ENCODE measurements at regions not wholly inside any gene's neighbourhood (a gene's known extent, or its start where the extent isn't known, plus 50 kb on each side); places are given as distances from the start of the nearest gene placed in this dataset.
A peak's percentile ranks its signal among the peaks of the same experiment; 100 is the strongest.

DNA sequence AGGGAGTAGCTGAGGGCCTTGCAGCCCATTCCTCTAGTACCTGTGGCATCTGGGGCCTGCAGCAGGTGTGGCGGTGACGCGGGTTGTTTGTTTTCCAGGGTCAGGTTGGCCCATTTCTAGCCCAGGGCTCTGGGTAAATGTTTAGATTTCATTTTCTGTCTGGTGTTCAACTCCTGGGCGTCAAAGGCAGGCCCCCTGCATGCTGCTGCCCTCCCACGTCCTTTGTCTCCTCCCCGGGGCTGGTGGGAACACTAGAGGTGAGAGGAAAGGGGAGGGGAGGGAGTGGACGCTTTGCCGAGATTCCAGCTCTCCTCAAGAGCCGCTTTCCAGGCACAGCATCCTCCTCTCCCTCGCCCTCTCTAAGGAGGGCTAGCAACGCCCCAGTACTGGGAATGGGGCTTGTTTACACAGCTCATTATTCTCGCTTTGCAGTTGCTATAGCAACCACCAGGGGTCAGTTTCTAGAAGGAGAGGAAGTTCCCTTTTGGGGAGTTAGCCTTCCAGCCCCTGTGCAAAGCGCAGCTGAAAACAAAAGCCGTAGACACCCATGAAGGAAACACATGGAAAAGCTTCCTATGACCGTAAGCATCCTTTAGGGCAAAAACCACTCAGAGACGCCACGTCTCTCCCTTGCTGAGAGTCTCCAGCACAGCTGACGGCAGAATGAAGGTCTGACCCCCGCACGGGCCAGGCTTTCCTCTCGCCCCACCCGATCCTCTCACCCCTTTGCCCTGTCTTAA is 170.6 kb downstream of the LY86 start (continued):
- TF ChIP-seq, protein P1, sequence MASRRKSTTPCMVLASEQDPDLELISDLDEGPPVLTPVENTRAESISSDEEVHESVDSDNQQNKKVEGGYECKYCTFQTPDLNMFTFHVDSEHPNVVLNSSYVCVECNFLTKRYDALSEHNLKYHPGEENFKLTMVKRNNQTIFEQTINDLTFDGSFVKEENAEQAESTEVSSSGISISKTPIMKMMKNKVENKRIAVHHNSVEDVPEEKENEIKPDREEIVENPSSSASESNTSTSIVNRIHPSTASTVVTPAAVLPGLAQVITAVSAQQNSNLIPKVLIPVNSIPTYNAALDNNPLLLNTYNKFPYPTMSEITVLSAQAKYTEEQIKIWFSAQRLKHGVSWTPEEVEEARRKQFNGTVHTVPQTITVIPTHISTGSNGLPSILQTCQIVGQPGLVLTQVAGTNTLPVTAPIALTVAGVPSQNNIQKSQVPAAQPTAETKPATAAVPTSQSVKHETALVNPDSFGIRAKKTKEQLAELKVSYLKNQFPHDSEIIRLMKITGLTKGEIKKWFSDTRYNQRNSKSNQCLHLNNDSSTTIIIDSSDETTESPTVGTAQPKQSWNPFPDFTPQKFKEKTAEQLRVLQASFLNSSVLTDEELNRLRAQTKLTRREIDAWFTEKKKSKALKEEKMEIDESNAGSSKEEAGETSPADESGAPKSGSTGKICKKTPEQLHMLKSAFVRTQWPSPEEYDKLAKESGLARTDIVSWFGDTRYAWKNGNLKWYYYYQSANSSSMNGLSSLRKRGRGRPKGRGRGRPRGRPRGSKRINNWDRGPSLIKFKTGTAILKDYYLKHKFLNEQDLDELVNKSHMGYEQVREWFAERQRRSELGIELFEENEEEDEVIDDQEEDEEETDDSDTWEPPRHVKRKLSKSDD (conservative IDR thresholded peaks at IDR 0.05; ENCODE audit: low read length) = no peak
- no peak for TF ChIP-seq SMAD3 (CRISPR knock-in tag; conservative IDR thresholded peaks at IDR 0.05)
- TF ChIP-seq TBL1XR1 (IDR thresholded peaks at IDR 0.05; ENCODE audit: low read length in 2 of 2) = peak in 1 of 2 experiments; percentile 23; a peak in 1 of 4 replicates
- TF ChIP-seq MEIS2 (IDR thresholded peaks at IDR 0.05; ENCODE audit: partially characterized antibody) = no peak
- no peak for TF ChIP-seq SIN3A (IDR thresholded peaks at IDR 0.05; ENCODE audit: borderline replicate concordance in 2 of 2, control insufficient read depth in 1 of 2, low read depth in 2 of 2, low read length in 2 of 2)
- TF ChIP-seq CHCHD3 (CRISPR knock-in tag; IDR thresholded peaks at IDR 0.05) = no peak
- no peak for TF ChIP-seq NFE2 (IDR thresholded peaks at IDR 0.05; ENCODE audit: low read depth)
- no peak for TF ChIP-seq ZNF780A (CRISPR knock-in tag; IDR thresholded peaks at IDR 0.05)
- TF ChIP-seq, protein P2, sequence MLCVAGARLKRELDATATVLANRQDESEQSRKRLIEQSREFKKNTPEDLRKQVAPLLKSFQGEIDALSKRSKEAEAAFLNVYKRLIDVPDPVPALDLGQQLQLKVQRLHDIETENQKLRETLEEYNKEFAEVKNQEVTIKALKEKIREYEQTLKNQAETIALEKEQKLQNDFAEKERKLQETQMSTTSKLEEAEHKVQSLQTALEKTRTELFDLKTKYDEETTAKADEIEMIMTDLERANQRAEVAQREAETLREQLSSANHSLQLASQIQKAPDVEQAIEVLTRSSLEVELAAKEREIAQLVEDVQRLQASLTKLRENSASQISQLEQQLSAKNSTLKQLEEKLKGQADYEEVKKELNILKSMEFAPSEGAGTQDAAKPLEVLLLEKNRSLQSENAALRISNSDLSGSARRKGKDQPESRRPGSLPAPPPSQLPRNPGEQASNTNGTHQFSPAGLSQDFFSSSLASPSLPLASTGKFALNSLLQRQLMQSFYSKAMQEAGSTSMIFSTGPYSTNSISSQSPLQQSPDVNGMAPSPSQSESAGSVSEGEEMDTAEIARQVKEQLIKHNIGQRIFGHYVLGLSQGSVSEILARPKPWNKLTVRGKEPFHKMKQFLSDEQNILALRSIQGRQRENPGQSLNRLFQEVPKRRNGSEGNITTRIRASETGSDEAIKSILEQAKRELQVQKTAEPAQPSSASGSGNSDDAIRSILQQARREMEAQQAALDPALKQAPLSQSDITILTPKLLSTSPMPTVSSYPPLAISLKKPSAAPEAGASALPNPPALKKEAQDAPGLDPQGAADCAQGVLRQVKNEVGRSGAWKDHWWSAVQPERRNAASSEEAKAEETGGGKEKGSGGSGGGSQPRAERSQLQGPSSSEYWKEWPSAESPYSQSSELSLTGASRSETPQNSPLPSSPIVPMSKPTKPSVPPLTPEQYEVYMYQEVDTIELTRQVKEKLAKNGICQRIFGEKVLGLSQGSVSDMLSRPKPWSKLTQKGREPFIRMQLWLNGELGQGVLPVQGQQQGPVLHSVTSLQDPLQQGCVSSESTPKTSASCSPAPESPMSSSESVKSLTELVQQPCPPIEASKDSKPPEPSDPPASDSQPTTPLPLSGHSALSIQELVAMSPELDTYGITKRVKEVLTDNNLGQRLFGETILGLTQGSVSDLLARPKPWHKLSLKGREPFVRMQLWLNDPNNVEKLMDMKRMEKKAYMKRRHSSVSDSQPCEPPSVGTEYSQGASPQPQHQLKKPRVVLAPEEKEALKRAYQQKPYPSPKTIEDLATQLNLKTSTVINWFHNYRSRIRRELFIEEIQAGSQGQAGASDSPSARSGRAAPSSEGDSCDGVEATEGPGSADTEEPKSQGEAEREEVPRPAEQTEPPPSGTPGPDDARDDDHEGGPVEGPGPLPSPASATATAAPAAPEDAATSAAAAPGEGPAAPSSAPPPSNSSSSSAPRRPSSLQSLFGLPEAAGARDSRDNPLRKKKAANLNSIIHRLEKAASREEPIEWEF (CRISPR knock-in tag; IDR thresholded peaks at IDR 0.05) = no peak
- TF ChIP-seq ZNF696 (CRISPR knock-in tag; conservative IDR thresholded peaks at IDR 0.05) = no peak
- no peak for TF ChIP-seq TAL1 (IDR thresholded peaks at IDR 0.05)
- TF ChIP-seq SREBF2 (CRISPR knock-in tag; IDR thresholded peaks at IDR 0.05) = no peak
- TF ChIP-seq ZNF561 (CRISPR knock-in tag; conservative IDR thresholded peaks at IDR 0.05) = no peak
- no peak for TF ChIP-seq MYBL2 (IDR thresholded peaks at IDR 0.05; ENCODE audit: low read depth)
- TF ChIP-seq MYBL2 (CRISPR knock-in tag; IDR thresholded peaks at IDR 0.05; ENCODE audit: borderline replicate concordance) = no peak
- TF ChIP-seq FOSL1 (tag; conservative IDR thresholded peaks at IDR 0.05) = no peak
- no peak for TF ChIP-seq CXXC5 (CRISPR knock-in tag; IDR thresholded peaks at IDR 0.05)
- no peak for TF ChIP-seq ZNF75A (CRISPR knock-in tag; IDR thresholded peaks at IDR 0.05)
- TF ChIP-seq, protein P3, sequence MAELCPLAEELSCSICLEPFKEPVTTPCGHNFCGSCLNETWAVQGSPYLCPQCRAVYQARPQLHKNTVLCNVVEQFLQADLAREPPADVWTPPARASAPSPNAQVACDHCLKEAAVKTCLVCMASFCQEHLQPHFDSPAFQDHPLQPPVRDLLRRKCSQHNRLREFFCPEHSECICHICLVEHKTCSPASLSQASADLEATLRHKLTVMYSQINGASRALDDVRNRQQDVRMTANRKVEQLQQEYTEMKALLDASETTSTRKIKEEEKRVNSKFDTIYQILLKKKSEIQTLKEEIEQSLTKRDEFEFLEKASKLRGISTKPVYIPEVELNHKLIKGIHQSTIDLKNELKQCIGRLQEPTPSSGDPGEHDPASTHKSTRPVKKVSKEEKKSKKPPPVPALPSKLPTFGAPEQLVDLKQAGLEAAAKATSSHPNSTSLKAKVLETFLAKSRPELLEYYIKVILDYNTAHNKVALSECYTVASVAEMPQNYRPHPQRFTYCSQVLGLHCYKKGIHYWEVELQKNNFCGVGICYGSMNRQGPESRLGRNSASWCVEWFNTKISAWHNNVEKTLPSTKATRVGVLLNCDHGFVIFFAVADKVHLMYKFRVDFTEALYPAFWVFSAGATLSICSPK (IDR thresholded peaks at IDR 0.05; ENCODE audit: borderline replicate concordance) = no peak
- no peak for TF ChIP-seq NFE2L1 (tag; IDR thresholded peaks at IDR 0.05; ENCODE audit: borderline replicate concordance, low read depth)

Measured in K562 (cell line).